CD4-positive, alpha-beta T cell (primary cell): ENCODE measurements at regions not wholly inside any gene's neighbourhood (a gene's known extent, or its start where the extent isn't known, plus 50 kb on each side); places are given as distances from the start of the nearest gene placed in this dataset.

Experiments used
- ATAC-seq: fragments of 200-7000 bp; cut with Tn5 transposase; one replicate; pipeline ENCODE4 v1.10.0; 2022; ENCODE audit warnings: mild to moderate bottlenecking; ENCODE audit not compliant: poor library complexity
- CTCF ChIA-PET: fragments of 350-600 bp; sonication (Branson Sonifier 250); formaldehyde crosslinking; loops from one replicate; lab custom pipeline; 2021; ENCODE audit warnings: antibody characterized with exemption, inconsistent platforms; lab: Charles Lee
- POLR2A ChIA-PET: fragments of 350-600 bp; sonication (Branson Sonifier 250); formaldehyde crosslinking; loops from one replicate; lab custom pipeline; 2021; ENCODE audit warnings: antibody characterized with exemption, inconsistent platforms; lab: Charles Lee
- DNase-seq, 14 experiments: peaks; one replicate each; pipeline ENCODE4 v3.0.0-alpha.2; 2013 to 2020; ENCODE audit warnings: mixed read lengths in 2 of 14
- H3K27ac ChIP-seq, 2 donors: one replicate each; pipeline versions ENCODE4 v1.5.1 to v1.7.0; 2013; ENCODE audit warnings: low read length in 2 of 2, low read depth in 1 of 2, mild to moderate bottlenecking in 1 of 2
- H3K27me3 ChIP-seq, 2 experiments: 1 replicate in 1 of 2; 2 replicates in 1 of 2; pipeline versions ENCODE4 v1.6.1 to v1.7.0; 2013; ENCODE audit warnings: low read length in 2 of 2, control low read depth in 1 of 2, mild to moderate bottlenecking in 1 of 2, moderate library complexity in 1 of 2; ENCODE audit not compliant: insufficient read depth in 2 of 2, control insufficient read depth in 1 of 2
- H3K36me3 ChIP-seq: one replicate; pipeline ENCODE4 v1.6.1; 2013; ENCODE audit warnings: low read length, control low read depth; ENCODE audit not compliant: insufficient read depth
- H3K4me1 ChIP-seq: one replicate; pipeline ENCODE4 v1.6.1; 2013; ENCODE audit warnings: low read length, control low read depth; ENCODE audit not compliant: insufficient read depth
- H3K4me3 ChIP-seq: one replicate; pipeline ENCODE4 v1.5.1; 2013; ENCODE audit warnings: mild to moderate bottlenecking, low read length, moderate library complexity
- H3K9me3 ChIP-seq, 2 experiments: 1 replicate in 1 of 2; 2 replicates in 1 of 2; pipeline versions ENCODE4 v1.6.1 to v1.7.0; 2013; ENCODE audit warnings: low read length in 2 of 2, mild to moderate bottlenecking in 2 of 2, control low read depth in 1 of 2, moderate library complexity in 1 of 2; ENCODE audit not compliant: control insufficient read depth in 1 of 2, insufficient read depth in 1 of 2
- H3K27ac Mint-ChIP-seq: one replicate; pipeline ENCODE4 v1.8.0; 2020; ENCODE audit warnings: mixed read lengths
- H3K27me3 Mint-ChIP-seq: one replicate; pipeline ENCODE4 v1.8.0; 2021; ENCODE audit warnings: mixed read lengths
- H3K36me3 Mint-ChIP-seq: one replicate; pipeline ENCODE4 v1.8.0; 2021; ENCODE audit warnings: low read depth, mixed read lengths
- H3K4me1 Mint-ChIP-seq: one replicate; pipeline ENCODE4 v1.8.0; 2021; ENCODE audit warnings: low read depth, mixed read lengths
- H3K4me3 Mint-ChIP-seq: one replicate; pipeline ENCODE4 v1.8.0; 2020; ENCODE audit warnings: mild to moderate bottlenecking, mixed read lengths
- H3K9me3 Mint-ChIP-seq: one replicate; pipeline ENCODE4 v1.8.0; 2020; ENCODE audit warnings: mixed read lengths
- intact Hi-C, 2 experiments: fragments of 100-400 bp; cut with DNase I in 1 of 2; cut with micrococcal nuclease in 1 of 2; formaldehyde crosslinking; loops; one replicate each; pipeline versions ENCODE4 v1.15.1 to v1.9.0; 2023 to 2025; cut with DNase I, micrococcal nuclease
- TF ChIP-seq, protein P1 (sequence below): fragments of 200-600 bp; IDR thresholded peaks from one replicate; pipeline ENCODE4 v1.8.0; 2022; ENCODE audit warnings: antibody characterized with exemption, mild to moderate bottlenecking

DNA sequence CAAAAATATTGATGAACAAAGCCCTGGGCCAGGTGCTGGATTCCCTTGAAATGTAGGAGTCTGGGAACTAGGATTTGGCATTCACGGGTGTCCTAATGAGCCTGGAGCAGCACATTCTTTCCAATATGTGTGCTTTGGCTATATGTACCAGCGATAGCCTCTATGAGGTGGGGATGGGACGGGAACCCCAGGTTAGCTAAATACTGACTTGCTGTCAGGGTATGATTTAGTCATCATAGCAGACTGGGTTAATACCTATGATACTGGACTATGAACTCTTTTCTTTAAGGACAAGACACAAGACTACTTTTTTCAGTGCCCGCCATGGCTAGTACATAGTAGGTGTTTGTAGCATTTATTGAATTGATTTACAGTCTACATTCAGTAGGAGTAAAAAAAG is 152.7 kb downstream of the KCNRG start:
- no peak for DNase-seq
- Histone ChIP-seq H3K4me1 (no peaks in the 10 kb centered on the region), H3K9me3 (no peaks in the 10 kb centered on the region), H3K36me3 (no peaks in the 10 kb centered on the region), H3K27me3 (no peaks in the 10 kb centered on the region), H3K4me3 (no peak overlapping the region), H3K27ac (no peak overlapping the region)
- CTCF ChIA-PET = no interaction called here
- H3K4me3 Mint-ChIP-seq = no peak overlapping the region
- TF ChIP-seq, protein P1, sequence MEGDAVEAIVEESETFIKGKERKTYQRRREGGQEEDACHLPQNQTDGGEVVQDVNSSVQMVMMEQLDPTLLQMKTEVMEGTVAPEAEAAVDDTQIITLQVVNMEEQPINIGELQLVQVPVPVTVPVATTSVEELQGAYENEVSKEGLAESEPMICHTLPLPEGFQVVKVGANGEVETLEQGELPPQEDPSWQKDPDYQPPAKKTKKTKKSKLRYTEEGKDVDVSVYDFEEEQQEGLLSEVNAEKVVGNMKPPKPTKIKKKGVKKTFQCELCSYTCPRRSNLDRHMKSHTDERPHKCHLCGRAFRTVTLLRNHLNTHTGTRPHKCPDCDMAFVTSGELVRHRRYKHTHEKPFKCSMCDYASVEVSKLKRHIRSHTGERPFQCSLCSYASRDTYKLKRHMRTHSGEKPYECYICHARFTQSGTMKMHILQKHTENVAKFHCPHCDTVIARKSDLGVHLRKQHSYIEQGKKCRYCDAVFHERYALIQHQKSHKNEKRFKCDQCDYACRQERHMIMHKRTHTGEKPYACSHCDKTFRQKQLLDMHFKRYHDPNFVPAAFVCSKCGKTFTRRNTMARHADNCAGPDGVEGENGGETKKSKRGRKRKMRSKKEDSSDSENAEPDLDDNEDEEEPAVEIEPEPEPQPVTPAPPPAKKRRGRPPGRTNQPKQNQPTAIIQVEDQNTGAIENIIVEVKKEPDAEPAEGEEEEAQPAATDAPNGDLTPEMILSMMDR = no peak
- no peaks in the 10 kb centered on the region for H3K36me3 Mint-ChIP-seq
- no peaks in the 10 kb centered on the region for H3K4me1 Mint-ChIP-seq
- H3K27ac Mint-ChIP-seq = no peak overlapping the region
- no peaks in the 10 kb centered on the region for H3K9me3 Mint-ChIP-seq
- no peaks in the 10 kb centered on the region for H3K27me3 Mint-ChIP-seq
- POLR2A ChIA-PET = no interaction called here
- no peak for ATAC-seq
- intact Hi-C loops = no loop called here

GRCh38 chr13:50168786-50169185 is 153.5 kb downstream of the KCNRG start:
- Histone ChIP-seq H3K4me3 (no peak overlapping the region), H3K9me3 (no peaks in the 10 kb centered on the region), H3K36me3 (no peaks in the 10 kb centered on the region), H3K4me1 (no peaks in the 10 kb centered on the region), H3K27ac (no peak overlapping the region), H3K27me3 (no peaks in the 10 kb centered on the region)
- Mint-ChIP-seq H3K4me3 (no peak overlapping the region), H3K27ac (no peak overlapping the region), H3K36me3 (no peaks in the 10 kb centered on the region), H3K4me1 (no peaks in the 10 kb centered on the region), H3K27me3 (no peaks in the 10 kb centered on the region), H3K9me3 (no peaks in the 10 kb centered on the region)
- POLR2A ChIA-PET = no interaction called here
- no peak for DNase-seq
- TF ChIP-seq, protein P1 = no peak
- ATAC-seq = no peak
- CTCF ChIA-PET = no interaction called here
- intact Hi-C loops = no loop called here

DNA sequence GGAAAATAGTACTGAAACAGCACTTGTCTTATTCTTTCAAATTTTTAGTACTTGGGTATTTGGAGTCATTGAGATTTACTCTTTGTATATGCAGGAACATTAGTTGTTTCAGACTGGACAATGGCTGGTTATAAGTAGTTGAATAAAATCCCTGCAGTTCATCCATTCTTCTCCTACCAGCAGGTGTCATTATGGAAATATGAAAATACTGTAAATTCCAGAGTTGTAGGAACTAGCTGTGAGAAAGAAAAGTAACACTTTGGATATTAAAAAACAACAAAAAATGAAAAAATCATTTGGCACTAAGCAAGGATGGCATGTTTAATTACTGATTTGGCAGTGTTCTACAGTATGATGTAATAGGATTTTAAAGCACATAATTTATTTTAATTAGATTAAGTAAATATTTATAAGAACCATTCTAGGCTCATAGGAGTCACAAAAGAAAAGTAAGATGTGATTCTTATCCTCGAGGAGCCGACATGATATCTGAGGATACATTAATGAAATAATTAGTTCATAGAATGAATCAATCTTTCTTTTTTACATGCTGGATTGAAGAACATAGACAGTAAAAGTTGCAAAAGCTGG is 155.3 kb downstream of the KCNRG start:
- Mint-ChIP-seq H3K27ac (no peak overlapping the region), H3K36me3 (no peaks in the 10 kb centered on the region), H3K27me3 (no peaks in the 10 kb centered on the region), H3K4me3 (no peak overlapping the region), H3K4me1 (no peaks in the 10 kb centered on the region), H3K9me3 (no peaks in the 10 kb centered on the region)
- DNase-seq = no peak
- ATAC-seq = no peak
- intact Hi-C loops = loop anchor here in 1 of 2 experiments (10.0 kb wide), 1 partner anchor 634 kb away; no protein-coding TSS in a partner anchor
- no peaks in the 10 kb centered on the region for H3K9me3 ChIP-seq
- TF ChIP-seq, protein P1 = peak; percentile 9
- no peak overlapping the region for H3K27ac ChIP-seq
- POLR2A ChIA-PET = no interaction called here
- H3K4me3 ChIP-seq = no peak overlapping the region
- no peaks in the 10 kb centered on the region for H3K4me1 ChIP-seq
- no peaks in the 10 kb centered on the region for H3K27me3 ChIP-seq
- CTCF ChIA-PET = no interaction called here
- no peaks in the 10 kb centered on the region for H3K36me3 ChIP-seq
